Fibroblast of pulmonary artery (primary cell): ENCODE measurements at regions not wholly inside any gene's neighbourhood (a gene's known extent, or its start where the extent isn't known, plus 50 kb on each side); places are given as distances from the start of the nearest gene placed in this dataset.

Experiments
- DNase-seq: peaks from one replicate; pipeline ENCODE4 v3.0.0-alpha.2; 2010; ENCODE audit warnings: low read depth
- H3K4me3 ChIP-seq: replicated peaks from 2 replicates; pipeline ENCODE4 v1.5.1; 2011; ENCODE audit warnings: low read depth, mild to moderate bottlenecking, control low read depth, low read length, moderate library complexity
- CTCF ChIP-seq: IDR thresholded peaks from 2 replicates; pipeline ENCODE4 v1.5.1; 2011; ENCODE audit warnings: mild to moderate bottlenecking, control low read depth, low read length, inconsistent platforms; ENCODE audit errors: missing control alignments

- no peak overlapping the region for H3K4me3 ChIP-seq
- no peak for DNase-seq
- TF ChIP-seq CTCF = no peak
Observed at GRCh38 chr3:113104357-113105092, 106.8 kb upstream of the BOC start.

GRCh38 chr3:113105093-113105449, 106.3 kb upstream of the BOC start:
- no peak for TF ChIP-seq CTCF
- no peak for DNase-seq
- no peak overlapping the region for H3K4me3 ChIP-seq

- no peak for TF ChIP-seq CTCF
- DNase-seq = no peak
- no peak overlapping the region for H3K4me3 ChIP-seq
Observed at GRCh38 chr3:113105966-113106660, 105.2 kb upstream of the BOC start.

GRCh38 chr3:113110267-113110666, 101.1 kb upstream of the BOC start:
- no peak overlapping the region for H3K4me3 ChIP-seq
- no peak for TF ChIP-seq CTCF
- peak; percentile 42 for DNase-seq

- H3K4me3 ChIP-seq = no peak overlapping the region
- TF ChIP-seq CTCF = no peak
- DNase-seq = no peak
Observed at GRCh38 chr3:113111011-113111707, 100.2 kb upstream of the BOC start.

GRCh38 chr3:113113361-113113760, 98.0 kb upstream of the BOC start:
- no peak overlapping the region for H3K4me3 ChIP-seq
- TF ChIP-seq CTCF = no peak
- no peak for DNase-seq
